Skeletal muscle cell (primary cell): ENCODE measurements at regions not wholly inside any gene's neighbourhood (a gene's known extent, or its start where the extent isn't known, plus 50 kb on each side); places are given as distances from the start of the nearest gene placed in this dataset.
A peak's percentile ranks its signal among the peaks of the same experiment; 100 is the strongest.
"Not testable (repeated sequence)": the region's sequence is repeated elsewhere in the genome, so short reads cannot be mapped to it uniquely, and the experiment has no call there.

ENCODE experiments used
- DNase-seq: peaks from one replicate; pipeline ENCODE4 v3.0.0-alpha.2; 2010; ENCODE audit warnings: low read depth
- H3K4me3 ChIP-seq: 2 replicates; pipeline ENCODE4 v1.5.1; 2011; ENCODE audit warnings: low read depth, mild to moderate bottlenecking, control low read depth, low read length, moderate library complexity

DNA sequence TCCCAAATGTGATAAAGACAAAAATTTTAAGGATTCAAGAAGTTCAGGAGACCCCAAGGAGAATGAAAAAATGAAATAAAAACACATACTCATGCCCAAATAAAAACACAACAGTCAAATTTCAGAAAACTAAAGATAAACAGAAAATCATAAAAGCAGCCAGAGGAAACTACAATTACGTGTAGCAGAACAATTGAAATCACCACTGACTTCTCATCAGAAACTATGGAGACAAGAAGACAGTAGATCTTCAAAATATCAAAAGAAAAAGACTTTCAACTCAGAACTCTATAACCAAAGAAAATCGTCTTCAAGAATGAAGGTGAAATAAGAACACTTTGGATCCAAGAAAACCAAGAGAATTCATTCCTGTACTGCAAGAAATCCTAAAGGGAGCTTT, 54.9 kb downstream of the DIO3 start:
- DNase-seq: no peak
- H3K4me3 ChIP-seq: no peak overlapping the region

DNA sequence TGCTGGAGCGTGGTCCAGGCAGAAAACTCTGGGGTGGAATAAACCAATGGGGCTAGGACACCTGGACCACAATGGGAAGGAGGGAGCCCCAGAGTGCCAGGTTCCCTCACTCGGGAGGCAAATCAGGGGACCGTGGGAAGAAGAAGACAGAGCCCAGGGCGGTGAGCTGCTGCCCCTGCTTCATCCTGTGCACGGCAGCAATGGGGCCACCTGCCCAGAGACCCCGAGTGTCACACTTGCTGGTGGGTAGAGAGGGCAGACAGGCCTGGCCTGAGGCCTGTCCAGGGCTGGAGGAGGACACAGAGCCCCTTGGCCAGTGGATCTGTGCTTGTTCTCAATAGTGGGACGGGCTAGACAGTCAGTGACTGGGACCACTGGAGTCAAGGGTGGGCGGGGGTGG, 58.2 kb downstream of the DIO3 start:
- no peak overlapping the region for H3K4me3 ChIP-seq
- no peak for DNase-seq

DNA sequence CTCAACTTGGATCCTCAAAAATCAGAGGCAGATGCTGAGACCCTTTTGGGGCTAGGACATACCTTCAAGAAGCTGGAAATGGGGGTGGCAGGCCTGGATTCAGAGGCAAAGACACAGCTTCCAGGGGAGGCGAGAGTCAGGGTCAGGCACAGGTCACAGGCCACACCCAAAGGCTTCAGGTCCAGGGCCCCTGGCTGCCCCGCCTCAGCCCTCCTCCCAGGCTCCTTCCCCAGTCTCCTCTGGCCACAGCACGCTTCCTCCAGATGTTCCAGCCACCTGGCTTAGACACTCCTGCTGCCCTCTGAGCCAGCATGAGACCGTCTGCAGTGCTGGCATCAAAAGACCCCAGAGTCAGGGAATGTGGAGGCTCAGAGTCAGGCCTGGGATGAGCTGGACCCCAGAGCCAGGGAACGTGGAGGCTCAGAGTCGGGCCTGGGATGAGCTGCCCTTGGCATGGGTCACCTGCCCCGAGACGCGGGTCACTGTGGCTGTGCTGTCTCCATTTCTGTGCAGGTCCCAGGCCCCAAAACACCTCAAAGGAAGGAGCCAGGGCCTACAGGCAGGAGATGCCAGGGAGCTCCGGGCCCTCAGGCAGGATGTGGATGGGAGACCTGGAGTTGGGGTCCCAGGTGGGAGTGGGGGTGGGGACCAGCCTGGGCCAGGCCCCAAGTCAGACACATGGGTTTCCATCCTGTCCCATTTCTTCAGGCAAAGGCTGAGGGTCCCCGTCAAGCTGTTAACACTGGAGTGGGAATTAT, 58.9 kb downstream of the DIO3 start:
- H3K4me3 ChIP-seq: no peak overlapping the region
- no peak for DNase-seq

GRCh38 chr14:101620821-101621785, 59.8 kb downstream of the DIO3 start:
- H3K4me3 ChIP-seq: no peak overlapping the region
- DNase-seq: no peak

DNA sequence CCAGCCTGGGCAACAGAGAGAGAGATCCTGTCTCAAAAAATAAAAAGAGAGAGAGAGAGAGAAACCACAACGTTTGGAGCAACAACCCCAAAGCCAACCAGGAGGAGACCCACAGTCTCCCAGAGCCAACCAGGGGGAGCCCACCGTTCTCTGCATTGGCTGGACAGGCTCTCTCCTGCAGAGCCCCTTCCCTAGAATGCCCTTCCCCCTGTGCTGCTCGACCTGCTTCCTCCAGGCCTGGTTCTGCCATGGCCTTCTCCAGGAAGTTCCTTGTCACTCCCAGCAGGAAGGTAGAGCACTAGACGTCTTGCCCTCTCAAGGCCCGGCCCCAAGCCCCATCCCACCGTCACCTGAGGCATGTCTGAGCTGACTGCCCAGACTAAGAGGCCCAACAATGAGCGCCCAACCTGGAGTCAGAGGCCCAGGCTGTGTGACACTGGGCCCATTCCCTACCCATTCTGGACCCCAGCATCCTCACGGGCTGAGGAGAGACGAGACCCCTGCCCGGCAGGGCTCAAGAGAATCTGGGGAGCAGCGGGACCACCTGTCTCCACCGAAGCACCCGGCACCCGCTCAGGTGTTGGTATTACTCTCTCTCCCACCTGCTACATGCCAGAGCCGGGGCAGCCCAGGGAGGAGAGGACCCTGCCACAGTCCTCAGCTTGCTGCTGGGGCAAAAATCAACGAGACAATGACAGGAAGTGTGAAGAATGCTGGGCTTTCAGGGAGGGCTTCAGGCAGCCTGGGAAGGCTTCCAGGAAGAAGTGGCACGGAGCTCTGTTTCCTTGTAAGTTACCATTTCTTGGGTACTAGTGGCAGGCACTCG, 61.2 kb downstream of the DIO3 start:
- DNase-seq: no peak
- H3K4me3 ChIP-seq: no peak overlapping the region

DNA sequence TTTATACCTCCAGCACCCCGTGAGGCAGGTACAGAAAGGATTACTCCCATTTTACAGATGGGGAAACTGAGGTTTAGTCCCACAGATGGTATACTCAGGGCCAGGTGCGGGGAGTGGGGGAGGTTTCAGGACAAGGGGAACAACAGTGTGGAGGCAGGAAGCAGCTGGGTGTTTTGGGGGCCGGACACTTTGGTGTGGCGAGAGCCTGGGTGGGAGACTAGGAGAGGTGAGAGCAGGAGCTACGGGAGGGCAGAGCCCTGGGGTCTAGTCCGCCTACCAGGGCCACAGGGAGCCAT, 61.7 kb downstream of the DIO3 start:
- no peak for DNase-seq
- H3K4me3 ChIP-seq: no peak overlapping the region

- H3K4me3 ChIP-seq: no peak overlapping the region
- no peak for DNase-seq
Measured at GRCh38 chr14:101623685-101624444, 62.6 kb downstream of the DIO3 start.

GRCh38 chr14:101624536-101624935, 63.2 kb downstream of the DIO3 start:
- DNase-seq: no peak
- H3K4me3 ChIP-seq: no peak overlapping the region

- DNase-seq: no peak
- H3K4me3 ChIP-seq: no peak overlapping the region
Measured at GRCh38 chr14:101625336-101626097, 64.2 kb downstream of the DIO3 start.

- no peak for DNase-seq
Measured at GRCh38 chr14:101626331-101626730, 65.0 kb downstream of the DIO3 start.

DNA sequence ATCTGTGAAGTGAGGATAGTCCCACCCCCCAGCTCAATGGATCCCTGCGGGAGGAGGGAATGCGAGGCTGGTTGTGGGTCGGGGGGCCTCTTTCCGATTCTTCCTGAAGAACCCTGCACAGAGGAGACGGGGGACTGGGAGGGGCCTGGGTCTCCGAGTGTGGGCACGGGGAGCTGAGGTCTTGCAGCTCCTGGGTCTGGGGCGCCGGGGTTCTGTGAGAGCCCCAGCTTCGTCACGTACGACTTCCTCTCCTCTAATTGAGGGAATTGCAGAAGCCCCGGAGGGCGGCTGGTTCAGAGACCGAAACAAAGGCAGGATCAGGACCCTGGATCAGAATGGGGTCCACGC, 66.6 kb downstream of the DIO3 start:
- H3K4me3 ChIP-seq: no peak overlapping the region

More at GRCh38 chr14:101626331-101626730, 65.0 kb downstream of the DIO3 start:
- H3K4me3 ChIP-seq: no peak overlapping the region

GRCh38 chr14:101628471-101628966, 67.2 kb downstream of the DIO3 start:
- peak overlapping the region; percentile 23 for H3K4me3 ChIP-seq
- DNase-seq: no peak

More for the DNA sequence above, 66.6 kb downstream of the DIO3 start:
- no peak for DNase-seq

DNA sequence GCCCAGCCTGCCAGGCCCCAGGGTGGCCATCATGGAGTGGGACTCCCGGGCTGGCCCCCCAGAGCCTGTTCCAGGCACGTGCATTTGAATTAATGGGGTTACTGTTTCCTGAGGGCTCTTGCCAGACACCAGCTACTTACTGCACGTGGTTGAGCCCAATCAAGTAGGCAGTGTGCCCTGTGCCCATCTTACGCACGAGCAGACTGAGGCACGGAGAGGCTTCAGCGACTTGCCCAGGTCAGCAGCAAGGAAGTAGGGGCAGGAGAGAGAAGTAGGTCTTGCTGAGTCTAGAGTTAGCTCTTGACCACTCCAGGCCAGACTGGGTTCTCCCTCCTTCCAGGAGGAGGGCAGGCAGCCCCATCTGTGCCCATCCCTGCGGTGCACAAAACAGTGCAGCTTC, 67.7 kb downstream of the DIO3 start:
- DNase-seq: no peak
- H3K4me3 ChIP-seq: no peak overlapping the region

GRCh38 chr14:101630056-101630965, 69.0 kb downstream of the DIO3 start:
- no peak for DNase-seq

DNA sequence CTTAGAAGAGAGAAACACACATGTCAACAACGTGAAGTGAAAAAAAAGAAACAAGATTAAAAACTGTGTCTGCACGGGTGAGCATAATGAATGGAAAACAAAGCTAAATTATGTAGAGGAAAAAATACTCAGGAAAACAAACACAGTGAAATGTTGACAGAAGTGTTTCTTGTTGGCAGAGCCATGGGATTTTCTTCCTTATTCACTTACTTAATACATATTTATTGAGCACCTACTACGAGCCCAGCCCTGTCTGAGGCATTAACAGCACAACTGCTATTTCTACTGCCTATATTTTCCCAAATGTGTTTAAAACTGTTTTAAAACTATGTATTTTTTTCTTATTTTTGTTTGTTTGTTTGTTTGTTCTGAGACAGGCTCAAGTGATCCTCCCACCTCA, 69.9 kb downstream of the DIO3 start:
- no peak overlapping the region for H3K4me3 ChIP-seq
- DNase-seq: no peak

More at GRCh38 chr14:101630056-101630965, 69.0 kb downstream of the DIO3 start:
- H3K4me3 ChIP-seq: no peak overlapping the region

- H3K4me3 ChIP-seq, DNase-seq: not testable (repeated sequence)
Measured at GRCh38 chr14:101631970-101632369, 70.7 kb downstream of the DIO3 start.

DNA sequence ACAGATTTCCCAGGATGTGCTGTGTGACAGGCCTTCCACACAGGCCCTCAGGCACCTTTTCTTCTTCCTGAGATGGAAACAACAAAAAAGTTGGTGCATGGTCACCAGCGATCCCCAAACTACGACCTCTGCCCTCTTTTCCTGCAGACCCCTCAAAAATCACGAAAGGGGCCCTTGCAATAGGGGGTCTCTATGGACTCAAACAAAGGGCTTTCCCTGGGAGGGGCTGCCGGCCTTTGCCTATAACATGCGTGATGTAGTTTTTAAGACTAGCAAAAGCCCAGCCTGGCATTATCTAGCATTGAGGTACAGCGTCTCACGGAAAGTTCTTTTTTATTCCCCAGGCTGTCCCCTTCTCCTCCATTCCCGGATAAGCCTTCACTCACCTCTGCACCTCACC, 71.2 kb downstream of the DIO3 start:
- DNase-seq: no peak
- no peak overlapping the region for H3K4me3 ChIP-seq
